ENCODE measurements at regions not wholly inside any gene's neighbourhood (a gene's known extent, or its start where the extent isn't known, plus 50 kb on each side); places are given as distances from the start of the nearest gene placed in this dataset.

GRCh38 chr5:109529520-109529919, 119.7 kb upstream of the PJA2 start:
- dilution Hi-C loops (cut with MboI; ENCODE audit: extremely low pct_ligation_motif_present, low sequenced_read_pairs) (no loop called here), intact Hi-C loops (cut with micrococcal nuclease) (no loop called here)
- ChIA-PET POLR2A (no interaction called here), CTCF (no interaction called here)
- no peak for FAIRE-seq
- no peak for TF ChIP-seq POLR2A (IDR thresholded peaks at IDR 0.05; ENCODE audit: low read depth, low read length)
- TF ChIP-seq POLR2AphosphoS5 (IDR thresholded peaks at IDR 0.05; ENCODE audit: insufficient read depth, low read depth, low read length): no peak
- TF ChIP-seq GATA2 (IDR thresholded peaks at IDR 0.05; ENCODE audit: insufficient read depth, insufficient read length, low read depth, low read length): no peak
- no peak for TF ChIP-seq MAX (IDR thresholded peaks at IDR 0.05; ENCODE audit: insufficient read depth, insufficient read length)
- TF ChIP-seq MYC (IDR thresholded peaks at IDR 0.05; ENCODE audit: low read depth, low read length): no peak
- no peak for TF ChIP-seq JUN (IDR thresholded peaks at IDR 0.05; ENCODE audit: borderline replicate concordance, insufficient read depth, insufficient read length, low read depth)
- Histone ChIP-seq H3K4me2 (ENCODE audit: insufficient read depth, low read length) (no peak overlapping the region), H3K9me3 (replicated peaks; ENCODE audit: control insufficient read depth, insufficient read depth, low read length) (no peaks in the 10 kb centered on the region), H3K9ac (replicated peaks; ENCODE audit: extremely low read depth, insufficient read depth, low read length) (no peak overlapping the region), H3K79me2 (ENCODE audit: control insufficient read depth, insufficient read depth, low read length) (no peaks in the 10 kb centered on the region), H3K27ac (ENCODE audit: insufficient read depth, low read depth, low read length) (no peak overlapping the region), H3K4me3 (replicated peaks in 1 of 3; ENCODE audit: insufficient read depth in 1 of 3, low read depth in 1 of 3, low read length in 3 of 3) (no peak overlapping the region), H2AFZ (ENCODE audit: low read depth, low read length) (no peak overlapping the region), H3K9me1 (replicated peaks; ENCODE audit: control insufficient read depth, extremely low read depth, insufficient read depth, low read length) (no peaks in the 10 kb centered on the region), H3K27me3 (ENCODE audit: control insufficient read depth in 2 of 2, insufficient read depth in 2 of 2, low read length in 2 of 2) (peaks cover under 1 to 2% of the 10 kb centered on the region in 2 experiments), H3K36me3 (ENCODE audit: control insufficient read depth in 2 of 2, extremely low read depth in 1 of 2, insufficient read depth in 2 of 2, low read length in 2 of 2) (no peaks in the 10 kb centered on the region), H4K20me1 (replicated peaks; ENCODE audit: control insufficient read depth, extremely low read depth, insufficient read depth, low read length) (no peaks in the 10 kb centered on the region), H3K4me1 (ENCODE audit: control insufficient read depth, extremely low read depth, insufficient read depth, low read length) (no peaks in the 10 kb centered on the region)
- DNase-seq (ENCODE audit: low read depth, low spot score): no peak
- no TSS peak for BruUV-seq (replicated peaks)

- Histone ChIP-seq H3K79me2 (ENCODE audit: control insufficient read depth, insufficient read depth, low read length) (no peaks in the 10 kb centered on the region), H3K4me2 (ENCODE audit: insufficient read depth, low read length) (no peak overlapping the region), H3K9me1 (replicated peaks; ENCODE audit: control insufficient read depth, extremely low read depth, insufficient read depth, low read length) (no peaks in the 10 kb centered on the region), H4K20me1 (replicated peaks; ENCODE audit: control insufficient read depth, extremely low read depth, insufficient read depth, low read length) (no peaks in the 10 kb centered on the region), H3K4me3 (replicated peaks in 1 of 3; ENCODE audit: insufficient read depth in 1 of 3, low read depth in 1 of 3, low read length in 3 of 3) (no peak overlapping the region), H3K4me1 (ENCODE audit: control insufficient read depth, extremely low read depth, insufficient read depth, low read length) (no peaks in the 10 kb centered on the region), H2AFZ (ENCODE audit: low read depth, low read length) (no peak overlapping the region), H3K27ac (ENCODE audit: insufficient read depth, low read depth, low read length) (no peak overlapping the region), H3K9me3 (replicated peaks; ENCODE audit: control insufficient read depth, insufficient read depth, low read length) (no peaks in the 10 kb centered on the region), H3K9ac (replicated peaks; ENCODE audit: extremely low read depth, insufficient read depth, low read length) (no peak overlapping the region), H3K36me3 (ENCODE audit: control insufficient read depth in 2 of 2, extremely low read depth in 1 of 2, insufficient read depth in 2 of 2, low read length in 2 of 2) (no peaks in the 10 kb centered on the region), H3K27me3 (ENCODE audit: control insufficient read depth in 2 of 2, insufficient read depth in 2 of 2, low read length in 2 of 2) (peaks cover 2% of the 10 kb centered on the region in 2 experiments)
- DNase-seq (ENCODE audit: low read depth, low spot score): no peak
- dilution Hi-C loops (cut with MboI; ENCODE audit: extremely low pct_ligation_motif_present, low sequenced_read_pairs) (no loop called here), intact Hi-C loops (cut with micrococcal nuclease) (no loop called here)
- CTCF ChIA-PET: no interaction called here
- TF ChIP-seq JUN (IDR thresholded peaks at IDR 0.05; ENCODE audit: borderline replicate concordance, insufficient read depth, insufficient read length, low read depth): no peak
- FAIRE-seq: no peak
- POLR2A ChIA-PET: no interaction called here
- BruUV-seq (replicated peaks): no TSS peak
These were observed 114.8 kb upstream of the PJA2 start for GRCh38 chr5:109524555-109524954.
